HG03342 (cell line): ENCODE measurements at regions not wholly inside any gene's neighbourhood (a gene's known extent, or its start where the extent isn't known, plus 50 kb on each side); places are given as distances from the start of the nearest gene placed in this dataset.
"Not testable (repeated sequence)": the region's sequence is repeated elsewhere in the genome, so short reads cannot be mapped to it uniquely, and the experiment has no call there.

Source experiments
- ATAC-seq: cut with Tn5 transposase; IDR thresholded peaks from one replicate; pipeline ENCODE4 v1.9.1; 2021; ENCODE audit warnings: mild to moderate bottlenecking, moderate library complexity; ENCODE audit not compliant: unreplicated experiment

GRCh38 chr11:37391615-37392014 is 793.6 kb upstream of the RAG2 start:
- ATAC-seq: no peak

DNA sequence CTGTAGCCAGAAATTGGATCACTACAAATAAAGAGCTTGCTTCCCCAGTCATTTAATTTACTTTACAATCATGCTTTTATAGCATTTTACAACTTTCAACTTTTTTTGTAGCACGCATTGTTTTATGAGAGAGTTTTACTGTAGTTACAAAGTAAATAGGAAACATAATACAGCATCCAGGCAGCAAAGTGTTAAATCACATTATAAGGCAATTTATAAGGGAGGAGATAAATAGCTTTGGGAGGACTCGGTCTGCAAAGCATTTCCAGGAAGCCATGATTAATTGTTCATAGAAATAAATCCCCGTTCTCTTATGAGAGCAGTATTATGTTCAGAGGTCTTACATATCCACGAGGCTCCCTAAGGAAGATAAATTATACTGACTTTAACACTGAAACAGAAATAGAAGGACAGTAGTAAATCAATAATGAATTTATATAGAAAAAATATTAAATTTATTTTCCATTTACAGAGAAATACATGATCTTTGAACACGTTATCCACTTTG is 792.6 kb upstream of the RAG2 start:
- no peak for ATAC-seq

DNA sequence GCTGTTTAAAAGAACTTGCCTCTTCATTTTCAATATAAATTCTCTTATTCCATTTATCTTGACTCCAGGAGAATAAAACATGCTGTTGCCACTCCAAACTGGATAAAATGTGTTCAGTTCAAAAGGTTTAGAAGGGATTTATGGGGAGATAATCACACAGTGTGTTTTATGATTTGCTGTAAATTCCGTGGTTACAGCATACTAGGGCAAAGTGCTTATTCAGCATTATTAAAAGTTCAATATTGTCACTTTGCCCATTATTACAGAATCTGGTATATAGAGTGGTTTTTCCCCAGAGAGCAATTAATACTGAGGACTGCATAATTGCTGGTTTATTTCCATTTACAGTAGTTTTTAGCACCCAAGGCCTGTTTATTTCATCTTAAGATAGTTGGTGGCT is 780.9 kb upstream of the RAG2 start:
- no peak for ATAC-seq

DNA sequence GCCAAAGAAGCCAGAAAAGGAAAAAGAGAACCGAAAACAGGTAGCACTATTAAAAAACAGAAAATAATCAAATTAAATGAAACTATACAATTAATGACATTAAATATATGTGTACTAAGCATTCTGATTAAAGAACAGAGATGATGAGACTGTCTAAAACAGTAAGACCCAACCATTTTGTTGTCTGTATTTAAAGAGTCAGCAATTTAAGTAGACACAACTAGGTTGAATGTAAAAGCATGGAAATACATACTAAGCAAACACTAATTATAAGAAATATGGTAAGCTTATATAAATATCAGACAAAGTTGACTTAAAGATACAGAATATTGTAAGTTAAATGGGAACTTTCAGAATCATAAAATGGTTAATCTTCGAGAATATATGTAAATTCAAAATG is 774.6 kb upstream of the RAG2 start:
- no peak for ATAC-seq

DNA sequence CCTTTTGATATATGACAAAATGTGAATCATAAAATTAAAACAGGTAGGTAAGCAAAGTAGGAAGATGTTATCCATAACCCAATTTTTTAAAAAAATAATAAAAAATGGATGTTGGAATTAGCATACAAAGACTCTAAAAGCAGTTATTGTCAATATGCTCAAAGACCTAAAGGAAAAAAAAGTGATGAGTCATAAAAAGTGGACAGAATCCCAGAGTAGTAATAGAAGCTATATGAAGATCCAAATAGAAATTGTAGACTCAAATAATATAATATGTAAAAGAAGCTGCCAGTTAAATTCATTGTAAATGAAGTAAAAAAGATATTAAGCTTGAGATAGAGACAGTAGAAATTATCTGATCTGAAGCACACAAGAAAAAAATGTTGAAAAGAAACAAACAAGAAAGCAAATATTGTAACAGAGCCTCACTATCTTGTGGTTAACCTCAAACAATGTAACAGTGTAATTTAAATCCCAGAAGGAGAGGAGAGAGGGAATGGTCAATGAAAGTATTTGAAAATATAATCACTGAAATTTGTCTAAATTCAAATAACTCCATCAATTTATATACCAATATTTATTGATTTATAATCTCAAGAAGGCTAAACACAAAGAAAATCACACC is 773.4 kb upstream of the RAG2 start:
- no peak for ATAC-seq

DNA sequence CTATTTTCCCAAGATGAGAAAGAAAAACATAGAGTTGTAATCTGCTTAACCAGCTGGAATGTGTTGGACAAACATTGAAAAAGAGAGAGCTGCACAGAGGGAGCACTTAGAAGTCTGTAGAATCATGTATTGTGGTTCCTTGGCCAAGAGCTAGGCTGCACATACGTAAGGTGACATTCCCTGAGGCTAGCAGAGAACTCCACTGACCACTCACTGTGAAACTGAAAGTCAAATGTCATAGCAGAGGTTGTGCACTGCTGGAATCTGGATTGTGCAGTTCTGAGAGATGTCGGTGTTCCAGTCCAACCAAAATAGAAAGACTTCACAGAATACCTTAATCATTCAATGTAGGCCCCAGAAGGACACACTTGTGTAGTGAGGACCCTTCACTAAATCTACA is 772.8 kb upstream of the RAG2 start:
- no peak for ATAC-seq

GRCh38 chr11:37364246-37364839 is 766.3 kb upstream of the RAG2 start:
- ATAC-seq: no peak

- no peak for ATAC-seq
Observed at GRCh38 chr11:37353192-37353591, 755.2 kb upstream of the RAG2 start.

DNA sequence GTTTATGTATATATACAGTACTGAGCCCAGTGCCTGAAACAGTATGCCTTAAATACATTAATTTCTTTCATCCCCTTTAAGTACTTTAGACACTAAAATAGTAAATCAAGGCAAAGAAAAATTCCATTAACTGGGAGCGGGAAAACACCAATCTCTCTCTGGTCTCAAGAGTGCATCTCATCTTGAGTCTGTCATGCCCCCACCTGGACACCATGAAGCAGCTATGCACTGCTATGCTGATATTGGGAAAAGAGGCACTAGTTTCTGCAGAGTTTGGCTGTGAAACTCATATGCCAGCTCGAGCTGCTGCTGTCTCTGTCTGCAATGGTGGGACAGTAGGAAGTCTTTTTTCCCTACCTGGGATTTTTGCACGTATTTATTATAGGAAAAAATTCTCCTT is 754.4 kb upstream of the RAG2 start:
- no peak for ATAC-seq

DNA sequence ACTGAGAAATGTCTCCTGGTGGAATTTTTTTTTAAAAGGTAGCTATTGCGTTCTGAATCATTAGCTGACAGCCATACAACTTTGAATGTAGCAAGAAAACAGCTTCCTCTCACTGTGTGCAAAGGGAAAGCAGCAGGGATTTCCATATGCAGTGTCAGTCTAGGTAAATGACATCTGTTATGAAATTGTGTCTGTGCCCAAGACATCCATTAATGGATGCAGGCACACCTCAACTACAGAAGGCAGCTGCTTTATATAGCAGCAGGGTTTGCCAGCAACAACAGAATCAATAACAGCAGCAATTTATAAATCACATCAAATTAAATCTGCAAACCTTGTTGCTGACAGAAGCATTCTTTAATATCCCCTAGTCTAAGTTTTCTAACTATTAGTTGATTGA is 745.3 kb upstream of the RAG2 start:
- ATAC-seq: no peak

DNA sequence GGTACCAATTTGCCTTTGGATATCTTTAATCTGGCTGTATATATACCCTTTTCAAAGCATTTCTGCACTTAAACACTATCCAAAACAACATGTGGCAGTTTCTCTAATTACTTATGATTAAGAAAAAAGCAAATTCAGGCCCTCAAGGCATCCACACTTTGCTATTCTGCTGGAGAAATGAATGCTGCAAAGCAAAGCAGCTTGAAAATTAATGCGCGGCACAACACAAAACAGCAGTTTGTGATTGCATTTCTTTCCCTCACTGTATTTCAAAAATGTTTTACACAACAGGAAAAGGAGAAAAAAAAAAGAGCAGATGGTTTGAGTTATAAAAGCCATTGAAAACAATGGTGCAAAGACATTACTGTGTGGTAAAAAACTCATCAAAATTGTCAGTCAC is 738.4 kb upstream of the RAG2 start:
- no peak for ATAC-seq

DNA sequence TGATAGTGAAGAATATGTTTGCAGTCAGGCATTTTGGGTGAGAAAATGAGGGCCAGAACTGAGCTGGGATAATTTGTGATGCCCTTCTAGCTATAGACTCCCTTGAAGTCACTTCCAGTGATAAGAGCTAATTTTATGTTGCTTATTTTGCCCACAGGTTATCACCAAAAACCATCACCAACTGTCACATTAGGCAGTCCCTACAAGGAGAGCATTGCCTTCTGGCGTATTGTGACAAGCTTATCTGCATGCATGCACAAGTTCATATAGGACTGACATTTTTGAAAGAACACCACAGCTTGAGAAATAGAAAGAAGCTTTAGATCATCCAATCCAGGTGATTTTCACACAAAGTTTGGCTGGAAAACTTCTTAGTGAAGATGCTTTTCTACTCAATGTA is 735.3 kb upstream of the RAG2 start:
- ATAC-seq: no peak

GRCh38 chr11:37323843-37324242 is 725.8 kb upstream of the RAG2 start:
- ATAC-seq: no peak

DNA sequence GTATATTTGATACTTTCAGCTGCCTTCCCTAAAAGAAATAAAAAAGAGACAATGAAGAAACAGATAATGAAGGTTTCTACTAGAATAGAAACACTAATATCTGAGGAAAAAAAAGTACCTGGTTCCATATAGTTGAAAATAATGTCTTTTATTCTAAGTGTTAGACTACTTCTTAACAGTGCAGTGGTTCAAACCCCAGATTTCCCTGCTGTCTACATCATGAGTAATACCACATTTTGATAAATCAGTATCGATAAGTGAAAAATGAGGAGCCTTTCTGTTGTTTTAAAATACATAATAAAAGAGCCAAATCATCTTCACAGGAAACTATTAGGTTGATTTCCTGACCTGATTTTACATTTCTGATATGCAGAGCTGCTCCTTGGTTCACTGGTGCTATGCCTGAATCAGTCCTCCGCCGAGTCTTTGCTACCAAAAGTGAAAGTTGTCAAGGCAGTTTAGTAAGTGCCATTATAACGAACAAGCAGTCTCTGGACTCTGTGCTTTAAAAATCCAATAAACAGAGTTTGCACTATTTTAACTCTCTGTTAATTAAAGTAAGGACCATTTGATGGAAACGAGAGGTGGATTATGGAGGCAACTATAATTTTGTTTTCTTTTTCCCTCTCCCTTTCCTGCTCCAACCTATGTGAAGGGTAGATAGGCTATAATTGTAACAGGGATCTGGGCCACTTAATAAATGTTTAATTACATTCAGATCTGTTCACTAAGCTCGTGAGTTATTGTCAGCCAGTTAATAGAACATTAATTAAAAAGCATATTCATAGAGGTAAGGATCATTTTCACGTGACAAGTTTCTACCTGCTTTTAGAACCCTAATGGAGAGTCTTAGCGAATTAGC is 724.5 kb upstream of the RAG2 start:
- no peak for ATAC-seq

DNA sequence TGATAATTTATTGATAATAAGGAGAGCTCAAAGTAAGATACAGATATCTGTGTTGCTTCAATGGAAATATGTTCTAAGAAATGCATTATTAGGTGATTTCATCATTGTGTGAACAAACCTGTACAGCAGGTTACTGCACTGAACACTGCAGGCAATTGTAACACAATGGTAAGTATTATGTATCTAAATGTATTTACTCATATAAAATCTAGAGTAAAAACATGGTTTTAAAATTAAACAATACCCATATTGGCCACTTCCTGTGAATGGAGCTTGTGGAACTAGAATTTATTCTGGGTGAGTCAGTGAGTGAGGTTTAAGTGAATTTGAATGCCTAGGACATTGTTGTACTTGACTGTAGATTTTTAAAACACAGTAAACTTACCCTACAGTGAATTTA is 722.9 kb upstream of the RAG2 start:
- ATAC-seq: no peak

GRCh38 chr11:37317803-37318202 is 719.8 kb upstream of the RAG2 start:
- no peak for ATAC-seq

GRCh38 chr11:37313266-37313665 is 715.2 kb upstream of the RAG2 start:
- ATAC-seq: no peak

GRCh38 chr11:37306563-37306962 is 708.5 kb upstream of the RAG2 start:
- ATAC-seq: no peak

DNA sequence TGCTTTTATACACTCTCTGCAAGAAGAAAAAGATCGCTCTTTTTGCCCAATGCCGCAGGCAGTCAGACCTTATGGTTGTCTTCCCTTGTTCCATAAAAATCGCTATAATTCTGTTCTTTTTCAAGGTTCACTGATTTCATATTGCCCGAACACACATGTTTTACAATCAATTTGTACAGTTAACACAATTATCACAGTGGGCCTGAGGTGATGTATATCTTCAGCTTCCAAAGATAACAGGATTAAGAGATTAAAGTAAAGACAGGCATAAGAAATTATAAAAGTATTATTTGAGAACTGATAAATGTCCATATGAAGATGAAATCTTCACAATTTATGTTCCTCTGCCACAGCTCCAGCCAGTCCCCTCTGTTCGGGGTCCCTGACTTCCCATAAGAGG is 703.4 kb upstream of the RAG2 start:
- not testable (repeated sequence) for ATAC-seq

GRCh38 chr11:37298173-37298572 is 700.1 kb upstream of the RAG2 start:
- ATAC-seq: no peak

- no peak for ATAC-seq
Observed at GRCh38 chr11:37286890-37287289, 688.9 kb upstream of the RAG2 start.

GRCh38 chr11:37282367-37282766 is 684.3 kb upstream of the RAG2 start:
- no peak for ATAC-seq
